Brain microvascular endothelial cell (primary cell): ENCODE measurements at regions not wholly inside any gene's neighbourhood (a gene's known extent, or its start where the extent isn't known, plus 50 kb on each side); places are given as distances from the start of the nearest gene placed in this dataset.
A peak's percentile ranks its signal among the peaks of the same experiment; 100 is the strongest.

Experiments
- DNase-seq: peaks from one replicate; pipeline ENCODE4 v3.0.0-alpha.2; 2020
- H3K27ac ChIP-seq: fragments of 250-450 bp; sonication (Bioruptor Pico); 2 replicates; pipeline ENCODE4 v1.5.1; 2020; ENCODE audit warnings: mild to moderate bottlenecking, moderate library complexity
- H3K27me3 ChIP-seq: fragments of 250-450 bp; sonication (Bioruptor Pico); replicated peaks from 2 replicates; pipeline ENCODE4 v1.5.1; 2020; ENCODE audit warnings: mild to moderate bottlenecking
- H3K36me3 ChIP-seq: fragments of 250-450 bp; sonication (Bioruptor Pico); replicated peaks from 2 replicates; pipeline ENCODE4 v1.5.1; 2020; ENCODE audit warnings: mild to moderate bottlenecking
- H3K4me3 ChIP-seq: 2 replicates; pipeline ENCODE4 v1.5.1; 2011; ENCODE audit warnings: low read depth, mild to moderate bottlenecking, control low read depth, low read length, moderate library complexity
- in situ Hi-C: cut with HindIII; loops from 2 replicates; pipeline ENCODE4 v1.10.0; 2017; ENCODE audit warnings: low sequenced_read_pairs, low pct_ligation_motif_present
- TF ChIP-seq, protein P1 (sequence below): IDR thresholded peaks from 2 replicates; pipeline ENCODE4 v1.5.1; 2011; ENCODE audit warnings: low read depth, mild to moderate bottlenecking, moderate library complexity, low read length, control low read depth, inconsistent platforms; ENCODE audit errors: missing control alignments

DNA sequence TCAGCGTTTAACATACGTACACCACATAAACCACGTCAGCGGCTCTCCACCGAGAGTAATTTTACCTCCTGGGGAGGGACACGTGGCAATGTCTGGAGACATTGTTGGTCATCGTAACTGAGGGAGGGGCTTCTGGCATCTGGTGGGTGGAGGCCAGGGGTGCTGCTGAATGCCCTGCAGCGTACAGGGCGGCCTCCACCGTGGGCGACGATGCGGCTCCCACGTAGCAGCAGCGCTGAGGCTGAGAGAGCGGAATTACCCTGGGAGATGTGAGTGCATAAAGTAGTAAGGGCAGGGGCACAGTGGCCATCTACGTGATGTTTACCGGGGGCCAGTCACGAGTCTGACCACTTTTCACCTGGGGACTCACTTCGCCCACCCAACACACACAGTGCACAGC, 212.4 kb downstream of the RBFOX3 start:
- no peaks in the 10 kb centered on the region for H3K36me3 ChIP-seq
- TF ChIP-seq, protein P1, sequence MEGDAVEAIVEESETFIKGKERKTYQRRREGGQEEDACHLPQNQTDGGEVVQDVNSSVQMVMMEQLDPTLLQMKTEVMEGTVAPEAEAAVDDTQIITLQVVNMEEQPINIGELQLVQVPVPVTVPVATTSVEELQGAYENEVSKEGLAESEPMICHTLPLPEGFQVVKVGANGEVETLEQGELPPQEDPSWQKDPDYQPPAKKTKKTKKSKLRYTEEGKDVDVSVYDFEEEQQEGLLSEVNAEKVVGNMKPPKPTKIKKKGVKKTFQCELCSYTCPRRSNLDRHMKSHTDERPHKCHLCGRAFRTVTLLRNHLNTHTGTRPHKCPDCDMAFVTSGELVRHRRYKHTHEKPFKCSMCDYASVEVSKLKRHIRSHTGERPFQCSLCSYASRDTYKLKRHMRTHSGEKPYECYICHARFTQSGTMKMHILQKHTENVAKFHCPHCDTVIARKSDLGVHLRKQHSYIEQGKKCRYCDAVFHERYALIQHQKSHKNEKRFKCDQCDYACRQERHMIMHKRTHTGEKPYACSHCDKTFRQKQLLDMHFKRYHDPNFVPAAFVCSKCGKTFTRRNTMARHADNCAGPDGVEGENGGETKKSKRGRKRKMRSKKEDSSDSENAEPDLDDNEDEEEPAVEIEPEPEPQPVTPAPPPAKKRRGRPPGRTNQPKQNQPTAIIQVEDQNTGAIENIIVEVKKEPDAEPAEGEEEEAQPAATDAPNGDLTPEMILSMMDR, result no peak
- H3K27me3 ChIP-seq, result peaks cover 13% of the 10 kb centered on the region
- H3K4me3 ChIP-seq, result no peak overlapping the region
- no peak for DNase-seq
- in situ Hi-C loops, result no loop called here
- no peak overlapping the region for H3K27ac ChIP-seq

- TF ChIP-seq, protein P1, result no peak
- DNase-seq, result no peak
- H3K4me3 ChIP-seq, result no peak overlapping the region
- no peak overlapping the region for H3K27ac ChIP-seq
- H3K36me3 ChIP-seq, result no peaks in the 10 kb centered on the region
- in situ Hi-C loops, result no loop called here
- H3K27me3 ChIP-seq, result peaks cover 13% of the 10 kb centered on the region
These were observed 214.2 kb downstream of the RBFOX3 start for GRCh38 chr17:79396696-79397095.

GRCh38 chr17:79395545-79395944, 215.3 kb downstream of the RBFOX3 start:
- TF ChIP-seq, protein P1, result no peak
- no peak for DNase-seq
- Histone ChIP-seq H3K36me3 (no peaks in the 10 kb centered on the region), H3K27ac (no peak overlapping the region), H3K4me3 (no peak overlapping the region), H3K27me3 (peaks cover 9% of the 10 kb centered on the region)
- in situ Hi-C loops, result no loop called here

GRCh38 chr17:79395066-79395465, 215.8 kb downstream of the RBFOX3 start:
- no peak overlapping the region for H3K4me3 ChIP-seq
- in situ Hi-C loops, result no loop called here
- TF ChIP-seq, protein P1, result no peak
- H3K27ac ChIP-seq, result no peak overlapping the region
- peaks cover 4% of the 10 kb centered on the region for H3K27me3 ChIP-seq
- H3K36me3 ChIP-seq, result no peaks in the 10 kb centered on the region
- DNase-seq, result no peak

DNA sequence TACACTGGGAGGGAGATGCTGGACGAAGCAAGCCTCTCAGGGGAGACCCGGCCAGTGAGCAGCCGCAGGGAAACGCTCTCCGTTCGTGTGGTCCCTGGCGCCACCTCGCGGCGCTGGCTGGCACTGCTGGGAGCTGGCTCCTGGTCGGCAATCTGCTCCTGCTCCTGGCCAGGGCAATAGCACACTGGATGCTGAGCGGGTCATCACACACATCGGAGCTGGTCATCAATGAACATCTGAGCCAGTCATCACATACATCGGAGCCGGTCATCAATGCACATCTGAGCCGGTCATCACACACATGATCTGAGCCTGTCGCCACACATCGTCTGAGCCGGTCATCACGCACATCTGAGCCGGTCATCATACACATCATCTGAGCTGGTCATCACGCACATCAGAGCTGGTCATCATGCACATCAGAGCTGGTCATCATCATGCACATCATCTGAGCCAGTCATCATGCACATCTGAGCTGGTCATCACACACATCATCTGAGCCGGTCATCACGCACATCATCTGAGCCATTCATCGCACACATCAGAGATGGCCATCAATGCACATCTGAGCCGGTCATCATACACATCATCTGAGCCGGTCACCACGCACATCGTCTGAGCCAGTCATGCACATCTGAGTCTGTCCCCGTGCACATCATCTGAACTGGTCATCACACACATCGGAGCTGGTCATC, 217.3 kb downstream of the RBFOX3 start:
- Histone ChIP-seq H3K27me3 (no peaks in the 10 kb centered on the region), H3K36me3 (no peaks in the 10 kb centered on the region), H3K4me3 (no peak overlapping the region), H3K27ac (no peak overlapping the region)
- DNase-seq, result peak; percentile 61
- in situ Hi-C loops, result no loop called here
- TF ChIP-seq, protein P1, result peak; percentile 98

- DNase-seq, result no peak
- H3K27me3 ChIP-seq, result no peaks in the 10 kb centered on the region
- in situ Hi-C loops, result no loop called here
These were observed 218.3 kb downstream of the RBFOX3 start for GRCh38 chr17:79392598-79392997.

More at GRCh38 chr17:79392598-79392997, 218.3 kb downstream of the RBFOX3 start:
- H3K4me3 ChIP-seq, result no peak overlapping the region
- H3K36me3 ChIP-seq, result no peaks in the 10 kb centered on the region
- TF ChIP-seq, protein P1, result no peak
- H3K27ac ChIP-seq, result no peak overlapping the region
